RWPE2 (cell line): ENCODE measurements at regions not wholly inside any gene's neighbourhood (a gene's known extent, or its start where the extent isn't known, plus 50 kb on each side); places are given as distances from the start of the nearest gene placed in this dataset.
"Not testable (repeated sequence)": the region's sequence is repeated elsewhere in the genome, so short reads cannot be mapped to it uniquely, and the experiment has no call there.

Source experiments
- ATAC-seq: fragments of 200-7000 bp; cut with Tn5 transposase; 3 replicates; pipeline ENCODE4 v1.9.1; 2021; ENCODE audit warnings: low read depth
- DNase-seq: peaks from one replicate; pipeline ENCODE4 v3.0.0-alpha.2; 2020; ENCODE audit warnings: low spot score
- H3K27ac ChIP-seq: fragments of 450-650 bp; 2 replicates; pipeline ENCODE4 v1.5.1; 2017; ENCODE audit warnings: mild to moderate bottlenecking; ENCODE audit not compliant: poor library complexity, severe bottlenecking
- H3K27me3 ChIP-seq: fragments of 250-450 bp; sonication (Bioruptor Pico); 2 replicates; pipeline ENCODE4 v1.5.1; 2021; ENCODE audit warnings: mild to moderate bottlenecking, moderate library complexity; ENCODE audit not compliant: insufficient read depth, poor library complexity, severe bottlenecking
- H3K36me3 ChIP-seq: fragments of 250-450 bp; sonication (Bioruptor Pico); 2 replicates; pipeline ENCODE4 v1.5.1; 2020; ENCODE audit warnings: low read depth, mild to moderate bottlenecking, moderate library complexity
- H3K4me1 ChIP-seq: fragments of 250-450 bp; sonication (Bioruptor Pico); 2 replicates; pipeline ENCODE4 v1.5.1; 2021; ENCODE audit warnings: mild to moderate bottlenecking, moderate library complexity; ENCODE audit not compliant: insufficient read depth, poor library complexity, severe bottlenecking
- H3K4me3 ChIP-seq: fragments of 250-450 bp; sonication (Bioruptor Pico); 2 replicates; pipeline ENCODE4 v1.5.1; 2021; ENCODE audit warnings: mild to moderate bottlenecking, moderate library complexity; ENCODE audit not compliant: severe bottlenecking
- H3K9me3 ChIP-seq: fragments of 250-450 bp; sonication (Bioruptor Pico); 2 replicates; pipeline ENCODE4 v1.5.1; 2021; ENCODE audit warnings: mild to moderate bottlenecking, moderate library complexity; ENCODE audit not compliant: severe bottlenecking
- CTCF ChIP-seq: fragments of 450-650 bp; IDR thresholded peaks from one replicate; pipeline ENCODE4 v1.5.1; 2017; ENCODE audit warnings: mild to moderate bottlenecking, moderate library complexity; ENCODE audit not compliant: poor library complexity, severe bottlenecking

- H3K27me3 ChIP-seq: no peaks in the 10 kb centered on the region
- no peak overlapping the region for H3K27ac ChIP-seq
- DNase-seq: no peak
- ATAC-seq: no peak
- no peaks in the 10 kb centered on the region for H3K9me3 ChIP-seq
- H3K4me3 ChIP-seq: no peak overlapping the region
- no peak for TF ChIP-seq CTCF
- peaks cover 9% of the 10 kb centered on the region for H3K4me1 ChIP-seq
- H3K36me3 ChIP-seq: no peaks in the 10 kb centered on the region
These were observed 60.4 kb upstream of the INSIG1 start for GRCh38 chr7:155237297-155237696.

- DNase-seq (no peak), ATAC-seq (no peak)
- Histone ChIP-seq H3K27me3 (no peaks in the 10 kb centered on the region), H3K27ac (no peak overlapping the region), H3K4me3 (no peak overlapping the region), H3K36me3 (no peaks in the 10 kb centered on the region), H3K9me3 (no peaks in the 10 kb centered on the region), H3K4me1 (peaks cover 9% of the 10 kb centered on the region)
- no peak for TF ChIP-seq CTCF
These were observed 59.9 kb upstream of the INSIG1 start for GRCh38 chr7:155237730-155238129.

- ATAC-seq, H3K27ac ChIP-seq, H3K27me3 ChIP-seq, H3K4me3 ChIP-seq, H3K36me3 ChIP-seq, H3K4me1 ChIP-seq, DNase-seq, H3K9me3 ChIP-seq: not testable (repeated sequence)
- peak; percentile 5 for TF ChIP-seq CTCF
These were observed 58.1 kb upstream of the INSIG1 start for GRCh38 chr7:155239431-155240087.

GRCh38 chr7:155244675-155245074 lies 53.0 kb upstream of the INSIG1 start:
- H3K36me3 ChIP-seq: no peaks in the 10 kb centered on the region
- no peaks in the 10 kb centered on the region for H3K27me3 ChIP-seq
- DNase-seq (no peak), ATAC-seq (no peak)
- TF ChIP-seq CTCF: no peak
- peaks cover 2% of the 10 kb centered on the region for H3K9me3 ChIP-seq
- H3K4me3 ChIP-seq: no peak overlapping the region
- no peak overlapping the region for H3K27ac ChIP-seq
- peaks cover 4% of the 10 kb centered on the region for H3K4me1 ChIP-seq
